Aorta (tissue), 5 donors: ENCODE measurements at regions not wholly inside any gene's neighbourhood (a gene's known extent, or its start where the extent isn't known, plus 50 kb on each side); places are given as distances from the start of the nearest gene placed in this dataset.

Experiments
- ATAC-seq: fragments of 200-7000 bp; cut with Tn5 transposase; one replicate; pipeline ENCODE4 v1.9.1; 2022; ENCODE audit warnings: moderate library complexity; ENCODE audit not compliant: low FRiP score
- DNase-seq, 2 donors: peaks; one replicate each; pipeline ENCODE4 v3.0.0-alpha.2; 2020
- H3K27ac ChIP-seq, 2 donors: one replicate each; pipeline ENCODE4 v1.5.1; 2013; ENCODE audit warnings: low read length in 2 of 2, mild to moderate bottlenecking in 2 of 2, moderate library complexity in 2 of 2, control low read depth in 1 of 2, inconsistent platforms in 1 of 2, low read depth in 1 of 2
- H3K27me3 ChIP-seq, 2 donors: one replicate each; pipeline ENCODE4 v1.6.1; 2013; ENCODE audit warnings: control low read depth in 1 of 2, low read length in 1 of 2, mild to moderate bottlenecking in 1 of 2, moderate library complexity in 1 of 2; ENCODE audit not compliant: insufficient read depth in 2 of 2, control insufficient read depth in 1 of 2
- H3K36me3 ChIP-seq, 2 donors: one replicate each; pipeline ENCODE4 v1.6.1; 2013; ENCODE audit warnings: control low read depth in 1 of 2, low read length in 1 of 2, mild to moderate bottlenecking in 1 of 2; ENCODE audit not compliant: insufficient read depth in 2 of 2, control insufficient read depth in 1 of 2
- H3K4me1 ChIP-seq, 2 donors: one replicate each; pipeline ENCODE4 v1.6.1; 2013; ENCODE audit warnings: low read length in 2 of 2, control low read depth in 1 of 2, mild to moderate bottlenecking in 1 of 2, moderate library complexity in 1 of 2; ENCODE audit not compliant: insufficient read depth in 2 of 2, control insufficient read depth in 1 of 2
- H3K4me3 ChIP-seq, 2 donors: one replicate each; pipeline ENCODE4 v1.5.1; 2013; ENCODE audit warnings: low read length in 2 of 2, control low read depth in 1 of 2, mild to moderate bottlenecking in 1 of 2
- H3K9me3 ChIP-seq: one replicate; pipeline ENCODE4 v1.6.1; 2013; ENCODE audit warnings: mild to moderate bottlenecking, low read length; ENCODE audit not compliant: control insufficient read depth
- WGBS, 2 donors: extraction: QIAGEN DNeasy Blood & Tissue Kit; methylation state at CpG; one replicate each; pipeline ENCODE4 v1.1.7; 2013; 5-methylcytosine and 5-hydroxymethylcytosine counted together
- intact Hi-C, 2 donors: fragments of 100-400 bp; cut with DNase I; formaldehyde crosslinking; loops; one replicate each; pipeline versions ENCODE4 v1.14.2 to v1.15.0; 2022
- donor health status: healthy with polysubstance abuse.
- donor health status: Bipolar disorder and iron deficiency.
- donor health status: DM: no; HTN: no; CAD: no.
- donor health status: DM: no; HTN: no; CAD: no.
- donor health status: DM: yes; HTN: yes; CAD: no.

DNA sequence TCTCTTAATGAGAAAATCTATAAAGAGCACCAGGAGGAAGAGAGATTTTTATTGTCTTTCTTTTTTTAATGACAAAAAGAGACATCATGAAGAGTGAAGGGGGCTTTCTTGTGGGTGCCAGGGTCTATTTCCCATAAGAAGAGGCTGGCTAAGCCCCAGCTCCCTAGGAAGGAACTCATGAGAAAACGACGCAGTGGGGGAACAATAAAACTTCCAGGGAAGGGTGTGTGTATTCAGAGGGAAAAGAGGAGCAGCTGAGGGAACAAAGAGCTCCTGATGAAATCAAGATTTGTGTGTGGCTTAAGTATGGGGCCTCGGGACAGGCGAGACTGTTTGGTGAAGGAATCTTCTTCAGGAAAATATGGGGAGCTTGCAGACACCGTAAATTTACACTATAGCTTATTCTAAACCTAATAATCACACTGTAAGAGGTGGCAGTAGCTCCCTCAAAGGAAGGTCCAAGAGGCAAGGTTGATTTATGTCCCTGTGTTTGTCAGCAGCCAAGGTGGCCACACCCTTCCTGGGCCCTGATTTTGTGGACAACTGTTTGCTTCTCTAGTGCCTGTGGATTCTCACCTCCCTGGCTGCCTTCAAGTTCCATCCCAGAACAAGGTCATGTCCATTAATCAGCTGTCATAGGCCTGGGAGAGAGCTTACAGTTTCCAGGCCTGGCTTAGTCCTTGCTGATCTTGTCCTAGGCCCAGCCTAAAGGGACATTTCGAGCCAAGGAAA lies 615.7 kb downstream of the INSC start:
- no peak overlapping the region for H3K27ac ChIP-seq
- H3K36me3 ChIP-seq = no peaks in the 10 kb centered on the region
- no peaks in the 10 kb centered on the region for H3K9me3 ChIP-seq
- ATAC-seq (no peak), DNase-seq (no peak)
- WGBS, 2 donors = 83 to 87% methylated on average over 6 of the region's 6 CpGs
- no peaks in the 10 kb centered on the region for H3K27me3 ChIP-seq
- H3K4me1 ChIP-seq = peaks cover 3 to 9% of the 10 kb centered on the region in 2 donors
- H3K4me3 ChIP-seq = no peak overlapping the region
- intact Hi-C loops = no loop called here

GRCh38 chr11:15730995-15731385 lies 616.3 kb downstream of the INSC start:
- Histone ChIP-seq H3K9me3 (no peaks in the 10 kb centered on the region), H3K4me1 (peaks cover 3 to 9% of the 10 kb centered on the region in 2 donors), H3K36me3 (no peaks in the 10 kb centered on the region), H3K27ac (no peak overlapping the region), H3K4me3 (no peak overlapping the region), H3K27me3 (no peaks in the 10 kb centered on the region)
- DNase-seq (no peak), ATAC-seq (no peak)
- WGBS, 2 donors = 11 to 31% methylated on average over 4 of the region's 4 CpGs
- intact Hi-C loops = no loop called here

DNA sequence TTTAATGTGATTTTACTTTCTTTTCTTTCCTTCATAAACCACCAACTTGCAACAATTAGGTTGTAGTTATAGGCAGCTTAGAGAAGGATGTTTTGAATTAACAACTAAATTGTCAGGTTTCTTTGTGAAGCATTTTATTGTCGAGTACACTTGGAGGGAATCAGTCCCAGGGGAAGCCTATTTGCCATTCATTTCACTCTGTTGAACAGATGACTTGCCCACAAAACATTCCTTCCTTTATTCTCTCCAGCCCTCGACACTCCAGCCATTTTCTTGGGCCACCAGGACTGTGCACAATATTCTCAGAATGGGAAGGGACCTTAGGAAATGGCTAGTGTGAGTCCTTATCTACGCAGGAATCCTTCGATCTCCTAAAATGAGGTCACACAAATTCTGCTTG lies 620.6 kb downstream of the SOX6 start:
- Histone ChIP-seq H3K9me3 (no peaks in the 10 kb centered on the region), H3K4me1 (no peaks in the 10 kb centered on the region), H3K36me3 (no peaks in the 10 kb centered on the region), H3K4me3 (no peak overlapping the region), H3K27ac (no peak overlapping the region), H3K27me3 (no peaks in the 10 kb centered on the region)
- ATAC-seq = no peak
- DNase-seq = no peak
- WGBS, 2 donors = 56 to 62% methylated on average over 4 of the region's 4 CpGs
- intact Hi-C loops = no loop called here

DNA sequence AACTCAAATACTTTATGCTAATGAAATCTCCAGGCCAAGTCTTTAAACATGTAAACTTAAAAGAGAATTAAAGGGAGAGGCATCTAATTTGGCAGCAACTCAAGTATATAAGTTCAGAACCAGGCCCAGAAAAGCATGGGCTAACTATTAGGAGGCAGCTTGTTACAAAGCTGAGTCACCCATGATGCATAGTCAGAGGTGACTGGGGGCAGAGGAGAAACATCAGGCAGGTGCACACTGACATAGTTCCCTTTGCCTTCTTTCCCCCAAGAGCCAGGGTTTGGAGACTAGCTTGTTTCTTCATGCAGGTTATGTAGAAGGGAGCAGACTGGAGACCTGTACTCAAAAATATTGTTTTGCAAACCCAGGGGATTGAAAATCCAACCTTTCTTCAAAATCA lies 619.0 kb downstream of the SOX6 start:
- Histone ChIP-seq H3K4me3 (no peak overlapping the region), H3K9me3 (no peaks in the 10 kb centered on the region), H3K36me3 (no peaks in the 10 kb centered on the region), H3K27ac (no peak overlapping the region), H3K27me3 (no peaks in the 10 kb centered on the region), H3K4me1 (no peaks in the 10 kb centered on the region)
- no peak for ATAC-seq
- no peak for DNase-seq
- intact Hi-C loops = no loop called here

- H3K9me3 ChIP-seq = no peaks in the 10 kb centered on the region
- H3K27ac ChIP-seq = no peak overlapping the region
- no peaks in the 10 kb centered on the region for H3K36me3 ChIP-seq
- 91 to 94% methylated on average over 5 of the region's 5 CpGs for WGBS, 2 donors
- intact Hi-C loops = no loop called here
- no peaks in the 10 kb centered on the region for H3K27me3 ChIP-seq
- ATAC-seq (no peak), DNase-seq (no peak)
- no peak overlapping the region for H3K4me3 ChIP-seq
- no peaks in the 10 kb centered on the region for H3K4me1 ChIP-seq
Observed at GRCh38 chr11:15738931-15739330, 617.4 kb downstream of the SOX6 start.

GRCh38 chr11:15742626-15743519 lies 613.5 kb downstream of the SOX6 start:
- no peak overlapping the region for H3K27ac ChIP-seq
- ATAC-seq (no peak), DNase-seq (no peak)
- H3K4me3 ChIP-seq = no peak overlapping the region
- WGBS, 2 donors = 86 to 91% methylated on average over 7 of the region's 7 CpGs
- H3K36me3 ChIP-seq = no peaks in the 10 kb centered on the region
- H3K9me3 ChIP-seq = no peaks in the 10 kb centered on the region
- H3K4me1 ChIP-seq = no peaks in the 10 kb centered on the region
- no peaks in the 10 kb centered on the region for H3K27me3 ChIP-seq
- intact Hi-C loops = no loop called here

GRCh38 chr11:15744693-15745092 lies 611.7 kb downstream of the SOX6 start:
- WGBS, 2 donors = 94 to 97% methylated on average over 3 of the region's 3 CpGs
- ATAC-seq = no peak
- no peaks in the 10 kb centered on the region for H3K9me3 ChIP-seq
- no peak overlapping the region for H3K4me3 ChIP-seq
- intact Hi-C loops = no loop called here
- no peak for DNase-seq
- H3K27me3 ChIP-seq = no peaks in the 10 kb centered on the region
- no peak overlapping the region for H3K27ac ChIP-seq
- H3K36me3 ChIP-seq = no peaks in the 10 kb centered on the region
- H3K4me1 ChIP-seq = no peaks in the 10 kb centered on the region

DNA sequence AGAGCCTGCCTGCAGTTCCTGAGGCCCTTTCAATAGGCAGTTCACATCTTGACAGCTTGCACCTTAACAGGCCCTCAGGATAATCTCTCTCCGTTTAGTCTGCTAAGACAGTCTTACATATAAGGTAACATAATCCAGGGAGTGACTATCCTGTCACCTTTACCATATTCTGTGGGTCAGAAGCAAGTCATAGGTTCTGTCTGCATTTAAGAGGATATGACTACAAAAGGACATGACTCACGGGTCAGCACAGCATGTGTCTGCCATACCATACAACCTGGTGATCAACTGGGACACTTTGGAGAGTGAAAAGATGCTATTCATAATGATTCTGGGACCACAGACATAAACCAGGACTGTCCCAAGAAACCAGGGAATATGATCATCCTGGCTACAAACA lies 611.1 kb downstream of the SOX6 start:
- H3K4me3 ChIP-seq = no peak overlapping the region
- H3K4me1 ChIP-seq = no peaks in the 10 kb centered on the region
- no peaks in the 10 kb centered on the region for H3K36me3 ChIP-seq
- no peaks in the 10 kb centered on the region for H3K27me3 ChIP-seq
- no peak for DNase-seq
- no peaks in the 10 kb centered on the region for H3K9me3 ChIP-seq
- intact Hi-C loops = no loop called here
- no peak overlapping the region for H3K27ac ChIP-seq
- ATAC-seq = no peak
- 88 to 96% methylated on average over 2 of the region's 2 CpGs for WGBS, 2 donors

- 77 to 87% methylated on average over 2 of the region's 2 CpGs for WGBS, 2 donors
- ATAC-seq (no peak), DNase-seq (no peak)
- Histone ChIP-seq H3K36me3 (no peaks in the 10 kb centered on the region), H3K9me3 (peaks cover 1% of the 10 kb centered on the region), H3K27ac (no peak overlapping the region), H3K4me3 (no peak overlapping the region), H3K27me3 (no peaks in the 10 kb centered on the region), H3K4me1 (no peaks in the 10 kb centered on the region)
- intact Hi-C loops = no loop called here
Observed at GRCh38 chr11:15747671-15748070, 608.7 kb downstream of the SOX6 start.
